GM12878 (cell line): ENCODE measurements at regions not wholly inside any gene's neighbourhood (a gene's known extent, or its start where the extent isn't known, plus 50 kb on each side); places are given as distances from the start of the nearest gene placed in this dataset. TPM values are rescaled to one million over a fixed set of nuclear protein-coding genes. Genes with fewer than 3 reads are reported as not detected.

Source experiments
- ATAC-seq: fragments of 200-7000 bp; cut with Tn5 transposase; 3 replicates; pipeline ENCODE4 v1.9.1; 2020; ENCODE audit warnings: mild to moderate bottlenecking, moderate library complexity
- BruUV-seq: library from RNA; stranded (reverse); fragments of 400-500 nt; replicated peaks from 2 replicates; lab custom pipeline; 2021; lab: Mats Ljungman, UMichigan
- CTCF ChIA-PET: fragments of 300-600 bp; sonication (Branson Sonifier 250); formaldehyde crosslinking; extraction: SDS; loops from one replicate; lab custom pipeline; 2021; ENCODE audit warnings: inconsistent platforms; lab: Yijun Ruan, JAX
- POLR2A ChIA-PET: fragments of 350-600 bp; formaldehyde crosslinking; extraction: SDS; loops from one replicate; lab custom pipeline; 2021; ENCODE audit warnings: inconsistent platforms; lab: Charles Lee
- RAD21 ChIA-PET: fragments of 300-600 bp; sonication (Branson Sonifier 250); formaldehyde crosslinking; loops from one replicate; lab custom pipeline; 2023; ENCODE audit warnings: antibody characterized with exemption; ENCODE audit not compliant: unreplicated experiment; lab: Charles Lee
- SMC1A ChIA-PET: fragments of 300-600 bp; sonication (Branson Sonifier 250); formaldehyde crosslinking; loops from one replicate; lab custom pipeline; 2023; ENCODE audit not compliant: unreplicated experiment, uncharacterized antibody; lab: Charles Lee
- DNase-seq: peaks from one replicate; pipeline ENCODE4 v3.0.0-alpha.2; 2011; ENCODE audit warnings: low read depth, low spot score
- FAIRE-seq: peaks from 3 replicates; lab custom pipeline; 2011; peaks lifted over from hg19 to GRCh38; lab: Jason Lieb, UNC
- H2AFZ ChIP-seq: 2 replicates; pipeline ENCODE4 v1.6.0; 2011; ENCODE audit warnings: low read depth, low read length, control low read depth; ENCODE audit not compliant: control insufficient read depth
- H3K27ac ChIP-seq: 2 replicates; pipeline ENCODE4 v1.5.1; 2011; ENCODE audit warnings: control low read depth; ENCODE audit not compliant: control insufficient read depth, insufficient read depth
- H3K27me3 ChIP-seq, 2 experiments: replicated peaks in 1 of 2; 2 replicates each; pipeline versions ENCODE4 v1.6.0 to v1.6.1; 2011; ENCODE audit warnings: low read length in 1 of 2; ENCODE audit not compliant: control insufficient read depth in 2 of 2, insufficient read depth in 2 of 2
- H3K36me3 ChIP-seq, 2 experiments: 2 replicates each; pipeline ENCODE4 v1.5.1; 2011; ENCODE audit warnings: low read length in 1 of 2; ENCODE audit not compliant: control insufficient read depth in 2 of 2, insufficient read depth in 2 of 2
- H3K4me1 ChIP-seq: 2 replicates; pipeline ENCODE4 v1.6.1; 2011; ENCODE audit warnings: mild to moderate bottlenecking, low read length, moderate library complexity, mixed read lengths; ENCODE audit not compliant: control insufficient read depth, insufficient read depth
- H3K4me2 ChIP-seq: 2 replicates; pipeline ENCODE4 v1.6.0; 2011; ENCODE audit warnings: control low read depth; ENCODE audit not compliant: control insufficient read depth, insufficient read depth
- H3K4me3 ChIP-seq: fragments of 200-600 bp; sonication (generic); 2 replicates; pipeline ENCODE4 v1.5.1; 2016
- H3K79me2 ChIP-seq: 2 replicates; pipeline ENCODE4 v1.6.0; 2011; ENCODE audit warnings: low read length; ENCODE audit not compliant: control insufficient read depth, insufficient read depth
- H3K9ac ChIP-seq: 2 replicates; pipeline ENCODE4 v1.8.0; 2011; ENCODE audit warnings: low read length, control low read depth, mixed read lengths; ENCODE audit not compliant: control insufficient read depth, insufficient read depth
- H3K9me3 ChIP-seq: replicated peaks from 3 replicates; pipeline ENCODE4 v1.5.1; 2011; ENCODE audit warnings: mild to moderate bottlenecking, low read length; ENCODE audit not compliant: control insufficient read depth, insufficient read depth
- H4K20me1 ChIP-seq: 2 replicates; pipeline ENCODE4 v1.6.0; 2011; ENCODE audit not compliant: control insufficient read depth, insufficient read depth
- BHLHE40 ChIP-seq, 2 experiments: fragments of 450-650 bp in 1 of 2; IDR thresholded peaks; 2 replicates each; pipeline ENCODE4 v1.6.1; 2011 to 2017; ENCODE audit warnings: low read depth in 2 of 2, borderline replicate concordance in 1 of 2, improper control_type of control experiment in 1 of 2, low read length in 1 of 2, mild to moderate bottlenecking in 1 of 2
- ZNF384 ChIP-seq: IDR thresholded peaks from 2 replicates; pipeline ENCODE4 v1.6.1; 2012; ENCODE audit warnings: low read depth, mild to moderate bottlenecking, low read length, improper control_type of control experiment, borderline replicate concordance
- WGBS: methylation state at CpG from one replicate; pipeline ENCODE4 v1.1.6; 2016; ENCODE audit warnings: low lambda C conversion rate; ENCODE audit not compliant: insufficient replicate concordance, insufficient coverage; ENCODE audit errors: missing lambda C conversion rate; 5-methylcytosine and 5-hydroxymethylcytosine counted together
- in situ Hi-C: fragments of 300-500 bp; cut with MboI; formaldehyde crosslinking; loops from 9 replicates; pipeline ENCODE4 v1.14.3; 2018; ENCODE audit warnings: mixed read lengths
- intact Hi-C: fragments of 100-400 bp; cut with micrococcal nuclease; formaldehyde crosslinking; loops from one replicate; pipeline ENCODE4 v1.14.2; 2022; ENCODE audit not compliant: unreplicated experiment
- small RNA-seq: library from RNA; depleted of rRNA; stranded (forward); fragments of <200 nt; gene quantifications from one replicate; pipeline ENCODE3, GENCODE V24; 2014

- Histone ChIP-seq H3K4me2 (no peak overlapping the region), H3K36me3 (no peaks in the 10 kb centered on the region), H3K27me3 (no peaks in the 10 kb centered on the region), H3K79me2 (no peaks in the 10 kb centered on the region), H3K9me3 (no peaks in the 10 kb centered on the region), H3K27ac (no peak overlapping the region), H3K4me3 (no peak overlapping the region), H2AFZ (no peak overlapping the region), H4K20me1 (no peaks in the 10 kb centered on the region), H3K9ac (no peak overlapping the region), H3K4me1 (no peaks in the 10 kb centered on the region)
- DNase-seq: no peak
- in situ Hi-C loops: no loop called here
- FAIRE-seq: no peak
- ChIA-PET POLR2A (no interaction called here), CTCF (no interaction called here), SMC1A (interaction anchor here (1.1 kb wide), 1 partner anchor 33 kb away, joined by 3 read pairs; no protein-coding TSS in a partner anchor), RAD21 (no interaction called here)
- intact Hi-C loops: no loop called here
- no TSS peak for BruUV-seq
- no peak for ATAC-seq
- no peak for TF ChIP-seq ZNF384
- TF ChIP-seq BHLHE40 (IDR thresholded peaks at IDR 0.05; ENCODE audit: borderline replicate concordance in 1 of 2, low read depth in 2 of 2, low read length in 1 of 2): no peak
- 0% methylated on average over 1 of the region's 1 CpG for WGBS
Measured at GRCh38 chr5:9681706-9682105, 51.6 kb upstream of the TAS2R1 start.

Small RNA genes in the stretch of these regions (small RNA-seq; reads per million reads assigned to genes)
- not detected for gene AC034229.5
- gene AC034229.6: not detected
- gene AC091905.3: not detected
- not detected for gene AC091905.4
- not detected for gene RNA5SP177
